IMR-90 (cell line): ENCODE measurements at regions not wholly inside any gene's neighbourhood (a gene's known extent, or its start where the extent isn't known, plus 50 kb on each side); places are given as distances from the start of the nearest gene placed in this dataset.

ENCODE experiments used
- ATAC-seq: fragments of 200-7000 bp; cut with Tn5 transposase; 2 replicates; pipeline ENCODE4 v1.9.1; 2020; ENCODE audit warnings: low read depth, mild to moderate bottlenecking, moderate library complexity
- BruUV-seq: library from RNA; stranded (reverse); fragments of 400-500 nt; replicated peaks from 2 replicates; lab custom pipeline; 2021; lab: Mats Ljungman, UMichigan
- CTCF ChIA-PET: fragments of 300-600 bp; formaldehyde crosslinking; extraction: SDS; loops from one replicate; lab custom pipeline; 2021; ENCODE audit warnings: antibody characterized with exemption; lab: Yijun Ruan, JAX
- POLR2A ChIA-PET: fragments of 300-600 bp; sonication (Branson Sonifier 250); formaldehyde crosslinking; loops from one replicate; lab custom pipeline; 2022; ENCODE audit warnings: antibody characterized with exemption; ENCODE audit not compliant: unreplicated experiment; lab: Charles Lee
- DNase-seq: peaks from one replicate; pipeline ENCODE4 v3.0.0; 2013
- H2AFZ ChIP-seq: replicated peaks from 2 replicates; pipeline ENCODE3; 2013; ENCODE audit warnings: low read length, mild to moderate bottlenecking; ENCODE audit not compliant: poor library complexity
- H2AK5ac ChIP-seq: 2 replicates; pipeline ENCODE4 v1.6.1; 2013; ENCODE audit warnings: low read depth, low read length, inconsistent platforms
- H2AK9ac ChIP-seq: replicated peaks from 2 replicates; pipeline ENCODE3; 2013; ENCODE audit warnings: mild to moderate bottlenecking, low read depth, low read length, moderate library complexity; ENCODE audit not compliant: poor library complexity
- H2BK120ac ChIP-seq: 2 replicates; pipeline ENCODE4 v1.6.1; 2013; ENCODE audit warnings: low read depth, low read length, inconsistent platforms
- H2BK15ac ChIP-seq: 3 replicates; pipeline ENCODE4 v1.6.1; 2013; ENCODE audit warnings: low read depth, low read length, inconsistent platforms
- H2BK20ac ChIP-seq: 2 replicates; pipeline ENCODE4 v1.6.1; 2013; ENCODE audit warnings: low read depth, mild to moderate bottlenecking, inconsistent platforms, low read length, moderate library complexity
- H2BK5ac ChIP-seq: 2 replicates; pipeline ENCODE4 v1.6.1; 2013; ENCODE audit warnings: mild to moderate bottlenecking, low read depth, low read length, inconsistent platforms; ENCODE audit not compliant: poor library complexity, severe bottlenecking
- H3K14ac ChIP-seq: replicated peaks from 2 replicates; pipeline ENCODE4 v1.6.1; 2013; ENCODE audit warnings: low read depth, low read length, inconsistent platforms
- H3K18ac ChIP-seq: 2 replicates; pipeline ENCODE4 v1.6.1; 2013; ENCODE audit warnings: low read depth, low read length, control low read depth
- H3K23ac ChIP-seq: 2 replicates; pipeline ENCODE4 v1.6.1; 2013; ENCODE audit warnings: low read depth, low read length, inconsistent platforms
- H3K27ac ChIP-seq: 2 replicates; pipeline ENCODE4 v1.5.1; 2013; ENCODE audit warnings: mild to moderate bottlenecking, control low read depth, low read length; ENCODE audit not compliant: insufficient read depth
- H3K27me3 ChIP-seq: 2 replicates; pipeline ENCODE4 v1.6.1; 2013; ENCODE audit warnings: low read length; ENCODE audit not compliant: control insufficient read depth, insufficient read depth
- H3K36me3 ChIP-seq: 2 replicates; pipeline ENCODE4 v1.6.1; 2013; ENCODE audit warnings: low read length, mixed read lengths; ENCODE audit not compliant: control insufficient read depth, insufficient read depth
- H3K4ac ChIP-seq: 2 replicates; pipeline ENCODE4 v1.6.1; 2013; ENCODE audit warnings: low read depth, low read length, inconsistent platforms
- H3K4me1 ChIP-seq: 2 replicates; pipeline ENCODE4 v1.6.1; 2013; ENCODE audit warnings: low read length, mixed read lengths; ENCODE audit not compliant: control insufficient read depth, insufficient read depth
- H3K4me2 ChIP-seq: 2 replicates; pipeline ENCODE4 v1.6.1; 2013; ENCODE audit warnings: low read depth, mild to moderate bottlenecking, control low read depth, low read length, moderate library complexity
- H3K4me3 ChIP-seq: 2 replicates; pipeline ENCODE4 v1.5.1; 2013; ENCODE audit warnings: low read depth, mild to moderate bottlenecking, control low read depth, low read length, moderate library complexity; ENCODE audit not compliant: insufficient read depth
- H3K56ac ChIP-seq: 2 replicates; pipeline ENCODE4 v1.6.1; 2013; ENCODE audit warnings: low read length, inconsistent platforms; ENCODE audit not compliant: insufficient read depth; ENCODE audit errors: extremely low read depth
- H3K79me1 ChIP-seq, 2 experiments: 2 replicates each; pipeline ENCODE4 v1.6.1; 2013; ENCODE audit warnings: low read length in 2 of 2, inconsistent platforms in 1 of 2, low read depth in 1 of 2
- H3K9ac ChIP-seq: 2 replicates; pipeline ENCODE4 v1.6.1; 2013; ENCODE audit warnings: low read depth, low read length, control low read depth
- H3K9me1 ChIP-seq: 2 replicates; pipeline ENCODE4 v1.6.1; 2013; ENCODE audit warnings: low read length, inconsistent platforms; ENCODE audit not compliant: insufficient read depth
- H3K9me3 ChIP-seq: 2 replicates; pipeline ENCODE4 v1.6.1; 2013; ENCODE audit warnings: low read length; ENCODE audit not compliant: control insufficient read depth, insufficient read depth
- H4K20me1 ChIP-seq: 2 replicates; pipeline ENCODE4 v1.6.1; 2013; ENCODE audit warnings: low read length, inconsistent platforms; ENCODE audit not compliant: insufficient read depth
- H4K5ac ChIP-seq: 2 replicates; pipeline ENCODE4 v1.6.1; 2013; ENCODE audit warnings: mild to moderate bottlenecking, low read depth, low read length, control low read depth
- H4K8ac ChIP-seq, 2 experiments: 2 replicates each; pipeline ENCODE4 v1.6.1; 2013; ENCODE audit warnings: low read depth in 2 of 2, low read length in 2 of 2, control low read depth in 1 of 2, inconsistent platforms in 1 of 2
- H4K91ac ChIP-seq: 2 replicates; pipeline ENCODE4 v1.6.1; 2013; ENCODE audit warnings: low read depth, low read length, inconsistent platforms; ENCODE audit not compliant: insufficient read depth
- CEBPB ChIP-seq: IDR thresholded peaks from 2 replicates; pipeline ENCODE4 v1.6.1; 2012; ENCODE audit warnings: low read depth, low read length, improper control_type of control experiment
- MAFK ChIP-seq: IDR thresholded peaks from 2 replicates; pipeline ENCODE4 v1.6.1; 2012; ENCODE audit warnings: low read depth, low read length, improper control_type of control experiment
- MAZ ChIP-seq: IDR thresholded peaks from 2 replicates; pipeline ENCODE4 v1.6.1; 2012; ENCODE audit warnings: low read depth, mild to moderate bottlenecking, low read length, improper control_type of control experiment, moderate library complexity, borderline replicate concordance
- RAD21 ChIP-seq: IDR thresholded peaks from 2 replicates; pipeline ENCODE4 v1.6.1; 2012; ENCODE audit warnings: low read length, improper control_type of control experiment
- RCOR1 ChIP-seq: IDR thresholded peaks from 2 replicates; pipeline ENCODE4 v1.6.1; 2012; ENCODE audit warnings: mild to moderate bottlenecking, low read length, improper control_type of control experiment; ENCODE audit not compliant: insufficient replicate concordance
- WGBS, 2 experiments: methylation state at CpG; one replicate each; pipeline versions ENCODE4 v1.1.5 to v1.1.7; 2013; ENCODE audit warnings: missing lambda C conversion rate in 2 of 2; ENCODE audit not compliant: insufficient read length in 1 of 2; ENCODE audit errors: extremely low coverage in 2 of 2; 5-methylcytosine and 5-hydroxymethylcytosine counted together
- dilution Hi-C: fragments of 300-500 bp; cut with HindIII; formaldehyde crosslinking; loops from one replicate; pipeline ENCODE4 v1.14.3; 2018; ENCODE audit warnings: low sequenced_read_pairs; ENCODE audit not compliant: unreplicated experiment
- in situ Hi-C: fragments of 300-500 bp; cut with MboI; formaldehyde crosslinking; loops from 3 replicates; pipeline ENCODE4 v1.14.3; 2019; ENCODE audit warnings: low sequenced_read_pairs, inconsistent platforms, mixed read lengths
- intact Hi-C: fragments of 100-400 bp; cut with micrococcal nuclease; formaldehyde crosslinking; loops from 2 replicates; pipeline ENCODE4 v1.10.0; 2022
- TF ChIP-seq, protein P1 (sequence below): conservative IDR thresholded peaks from 2 replicates; pipeline ENCODE4 v1.5.1; 2012; ENCODE audit warnings: mild to moderate bottlenecking, low read depth, low read length, improper control_type of control experiment
- TF ChIP-seq, protein P2 (sequence below): fragments of 150-350 bp; IDR thresholded peaks from 2 replicates; pipeline ENCODE4 v1.6.1; 2016; ENCODE audit warnings: low read depth, mild to moderate bottlenecking, low read length, moderate library complexity, borderline replicate concordance

DNA sequence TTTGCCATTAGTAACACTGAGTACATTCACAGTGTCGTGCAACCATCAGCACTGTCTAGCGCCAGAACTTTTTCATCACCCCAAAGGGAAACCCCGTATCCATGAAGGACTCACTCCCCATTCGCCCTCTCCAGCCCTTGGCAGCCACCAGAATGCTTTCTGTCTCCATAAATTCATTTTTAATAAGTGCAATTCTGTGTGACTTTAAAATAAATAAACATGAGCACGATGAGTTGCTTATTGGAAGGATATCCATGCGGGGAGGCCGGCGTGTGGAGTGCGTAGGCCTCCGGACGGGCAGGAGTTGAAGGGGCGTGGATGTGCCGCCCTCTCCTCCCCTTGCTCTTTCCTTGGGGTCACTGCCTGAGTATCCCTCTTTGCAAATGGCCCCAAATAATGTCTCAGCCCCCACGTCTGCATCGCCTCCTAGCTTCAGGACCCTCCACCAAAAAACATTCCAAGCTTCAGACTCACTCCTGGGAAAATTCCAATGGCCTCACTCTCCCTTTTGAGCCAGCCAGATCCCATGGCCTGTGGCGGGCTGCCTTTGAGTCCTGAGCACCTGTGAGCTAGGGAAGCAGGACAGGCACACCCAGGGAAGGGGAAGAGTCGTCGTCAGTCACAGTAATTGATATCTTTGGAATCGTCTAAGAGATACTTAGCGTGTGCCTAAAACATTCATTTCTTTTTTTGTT lies 306.3 kb downstream of the SEC14L1 start (continued):
- TF ChIP-seq, protein P1, sequence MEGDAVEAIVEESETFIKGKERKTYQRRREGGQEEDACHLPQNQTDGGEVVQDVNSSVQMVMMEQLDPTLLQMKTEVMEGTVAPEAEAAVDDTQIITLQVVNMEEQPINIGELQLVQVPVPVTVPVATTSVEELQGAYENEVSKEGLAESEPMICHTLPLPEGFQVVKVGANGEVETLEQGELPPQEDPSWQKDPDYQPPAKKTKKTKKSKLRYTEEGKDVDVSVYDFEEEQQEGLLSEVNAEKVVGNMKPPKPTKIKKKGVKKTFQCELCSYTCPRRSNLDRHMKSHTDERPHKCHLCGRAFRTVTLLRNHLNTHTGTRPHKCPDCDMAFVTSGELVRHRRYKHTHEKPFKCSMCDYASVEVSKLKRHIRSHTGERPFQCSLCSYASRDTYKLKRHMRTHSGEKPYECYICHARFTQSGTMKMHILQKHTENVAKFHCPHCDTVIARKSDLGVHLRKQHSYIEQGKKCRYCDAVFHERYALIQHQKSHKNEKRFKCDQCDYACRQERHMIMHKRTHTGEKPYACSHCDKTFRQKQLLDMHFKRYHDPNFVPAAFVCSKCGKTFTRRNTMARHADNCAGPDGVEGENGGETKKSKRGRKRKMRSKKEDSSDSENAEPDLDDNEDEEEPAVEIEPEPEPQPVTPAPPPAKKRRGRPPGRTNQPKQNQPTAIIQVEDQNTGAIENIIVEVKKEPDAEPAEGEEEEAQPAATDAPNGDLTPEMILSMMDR = no peak

DNA sequence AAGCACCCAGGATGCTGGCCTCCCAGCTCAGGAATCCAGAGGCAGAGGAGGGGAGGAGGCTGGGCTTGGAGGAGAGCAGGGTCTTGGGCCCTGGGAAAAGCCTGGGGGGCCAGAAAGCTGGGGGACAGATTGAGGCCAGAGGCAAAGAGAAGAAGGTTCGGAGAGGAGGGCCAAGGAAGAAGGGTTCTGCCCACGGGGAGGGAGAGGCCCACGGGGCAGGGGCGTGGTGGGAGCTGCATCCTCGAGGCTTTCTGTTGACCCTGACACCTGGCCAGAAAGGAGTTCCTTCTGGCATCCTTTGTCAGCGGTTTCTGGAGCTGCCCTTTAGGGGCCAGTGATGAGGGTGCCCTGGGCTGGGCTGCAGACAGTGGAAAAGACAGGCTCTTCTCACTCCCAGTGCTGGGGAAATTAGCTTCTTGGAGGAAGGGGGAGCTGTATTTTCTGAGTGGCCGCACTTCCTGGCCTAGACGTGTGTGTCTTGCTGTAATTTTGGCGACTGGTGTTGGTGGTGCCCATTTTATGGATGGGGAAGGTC lies 308.7 kb downstream of the SEC14L1 start:
- H3K4ac ChIP-seq = peak overlapping the region; percentile 15; the same call in 1 of the 2 replicates
- peak overlapping the region; percentile 6; the same call in 1 of the 2 replicates for H3K4me2 ChIP-seq
- ChIA-PET CTCF (no interaction called here), POLR2A (no interaction called here)
- H3K27me3 ChIP-seq = no peaks in the 10 kb centered on the region
- H3K14ac ChIP-seq = 0 out of 2 replicates have a peak overlapping the region, but pooled peaks have one; percentile 23
- peaks cover 15 to 95% of the 10 kb centered on the region in 2 experiments for H3K79me1 ChIP-seq
- intact Hi-C loops (no loop called here), dilution Hi-C loops (no loop called here), in situ Hi-C loops (no loop called here)
- H3K56ac ChIP-seq = no peak overlapping the region
- H2BK20ac ChIP-seq = no peak overlapping the region
- H3K4me3 ChIP-seq = no peak overlapping the region
- DNase-seq (no peak), ATAC-seq (no peak)
- H2BK5ac ChIP-seq = no peak overlapping the region
- H2AK5ac ChIP-seq = peak overlapping the region; percentile 20; the same call in 1 of the 2 replicates
- H3K4me1 ChIP-seq = peaks cover 66% of the 10 kb centered on the region
- 0 out of 2 replicates have a peak overlapping the region, but pooled peaks have one; percentile 2 for H3K9ac ChIP-seq
- no peak overlapping the region for H4K5ac ChIP-seq
- peaks cover 5% of the 10 kb centered on the region for H3K36me3 ChIP-seq
- H3K9me3 ChIP-seq = no peaks in the 10 kb centered on the region
- peaks cover 98% of the 10 kb centered on the region for H4K20me1 ChIP-seq
- H4K91ac ChIP-seq = 0 out of 2 replicates have a peak overlapping the region, but pooled peaks have one; percentile 16
- no CpG with 5 or more reads among the region's 9 CpGs for WGBS, 2 experiments
- no TSS peak for BruUV-seq
- H3K23ac ChIP-seq = no peak overlapping the region
- no peak overlapping the region for H2AFZ ChIP-seq
- no peak overlapping the region for H4K8ac ChIP-seq
- H3K27ac ChIP-seq = peak overlapping the region; percentile 5; the same call in 1 of the 2 replicates
- no peak overlapping the region for H2BK120ac ChIP-seq
- H2AK9ac ChIP-seq = no peak overlapping the region
- H2BK15ac ChIP-seq = no peak overlapping the region
- H3K18ac ChIP-seq = no peak overlapping the region
- H3K9me1 ChIP-seq = peaks cover 43% of the 10 kb centered on the region
- TF ChIP-seq MAZ (no peak), RCOR1 (no peak), MAFK (no peak), CEBPB (no peak), RAD21 (no peak)
- TF ChIP-seq, protein P1 = no peak
- TF ChIP-seq, protein P2, sequence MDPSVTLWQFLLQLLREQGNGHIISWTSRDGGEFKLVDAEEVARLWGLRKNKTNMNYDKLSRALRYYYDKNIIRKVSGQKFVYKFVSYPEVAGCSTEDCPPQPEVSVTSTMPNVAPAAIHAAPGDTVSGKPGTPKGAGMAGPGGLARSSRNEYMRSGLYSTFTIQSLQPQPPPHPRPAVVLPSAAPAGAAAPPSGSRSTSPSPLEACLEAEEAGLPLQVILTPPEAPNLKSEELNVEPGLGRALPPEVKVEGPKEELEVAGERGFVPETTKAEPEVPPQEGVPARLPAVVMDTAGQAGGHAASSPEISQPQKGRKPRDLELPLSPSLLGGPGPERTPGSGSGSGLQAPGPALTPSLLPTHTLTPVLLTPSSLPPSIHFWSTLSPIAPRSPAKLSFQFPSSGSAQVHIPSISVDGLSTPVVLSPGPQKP = no peak
